ENCODE measurements at regions not wholly inside any gene's neighbourhood (a gene's known extent, or its start where the extent isn't known, plus 50 kb on each side); places are given as distances from the start of the nearest gene placed in this dataset.

- no peak for DNase-seq (ENCODE audit: low read depth)
- TF ChIP-seq CTCF (IDR thresholded peaks at IDR 0.05; ENCODE audit: insufficient read depth, low read depth, low read length, missing control alignments) = no peak
- no peak overlapping the region for H3K4me3 ChIP-seq (ENCODE audit: low read length)
Measured at GRCh38 chr14:51600658-51601057, 51.1 kb upstream of the FRMD6 start.

All from epithelial cell of esophagus (primary cell).